GM23338 (cell line): ENCODE measurements at regions not wholly inside any gene's neighbourhood (a gene's known extent, or its start where the extent isn't known, plus 50 kb on each side); places are given as distances from the start of the nearest gene placed in this dataset.

Experiments
- ATAC-seq: fragments of 200-7000 bp; cut with Tn5 transposase; 3 replicates; pipeline ENCODE4 v1.9.1; 2020
- DNase-seq: peaks from one replicate; pipeline ENCODE4 v3.0.0-alpha.2; 2015; ENCODE audit warnings: low spot score
- H2AFZ ChIP-seq: fragments of 200-600 bp; sonication (generic); 2 replicates; pipeline ENCODE4 v1.8.0; 2016; ENCODE audit warnings: antibody characterized with exemption, mild to moderate bottlenecking, moderate library complexity
- H3F3A ChIP-seq: fragments of 200-600 bp; sonication (generic); replicated peaks from 2 replicates; pipeline ENCODE4 v1.8.0; 2017; ENCODE audit warnings: antibody characterized with exemption, mixed run types, low read depth
- H3K27ac ChIP-seq: fragments of 200-600 bp; sonication (generic); 2 replicates; pipeline ENCODE4 v1.6.1; 2016; ENCODE audit warnings: low read depth
- H3K27me3 ChIP-seq: fragments of 200-600 bp; sonication (generic); 2 replicates; pipeline ENCODE4 v1.8.0; 2016; ENCODE audit warnings: mild to moderate bottlenecking, mixed run types, moderate library complexity; ENCODE audit not compliant: insufficient read depth
- H3K36me3 ChIP-seq: fragments of 200-600 bp; sonication (generic); 2 replicates; pipeline ENCODE4 v1.8.0; 2016; ENCODE audit warnings: mild to moderate bottlenecking; ENCODE audit not compliant: insufficient read depth
- H3K4me1 ChIP-seq: fragments of 200-600 bp; sonication (generic); 2 replicates; pipeline ENCODE4 v1.8.0; 2016; ENCODE audit warnings: mild to moderate bottlenecking, moderate library complexity; ENCODE audit not compliant: insufficient read depth
- H3K4me2 ChIP-seq: fragments of 200-600 bp; sonication (generic); 2 replicates; pipeline ENCODE4 v1.7.1; 2017; ENCODE audit warnings: mixed run types
- H3K4me3 ChIP-seq: fragments of 200-600 bp; sonication (generic); 2 replicates; pipeline ENCODE4 v1.6.1; 2016; ENCODE audit warnings: mixed run types
- H3K79me2 ChIP-seq: fragments of 200-600 bp; sonication (generic); replicated peaks from 2 replicates; pipeline ENCODE4 v1.8.0; 2017; ENCODE audit warnings: mild to moderate bottlenecking; ENCODE audit not compliant: insufficient read depth
- H3K9me2 ChIP-seq: fragments of 200-600 bp; sonication (generic); 2 replicates; pipeline ENCODE4 v1.8.0; 2017; ENCODE audit not compliant: insufficient read depth
- H4K20me1 ChIP-seq: fragments of 200-600 bp; sonication (generic); replicated peaks from 2 replicates; pipeline ENCODE4 v1.8.0; 2017; ENCODE audit warnings: mild to moderate bottlenecking; ENCODE audit not compliant: insufficient read depth
- H3K27ac Mint-ChIP-seq: 2 replicates; pipeline ENCODE4 v1.8.0; 2020; ENCODE audit warnings: inconsistent platforms, mild to moderate bottlenecking, moderate library complexity, mixed read lengths
- H3K27me3 Mint-ChIP-seq: 3 replicates; pipeline ENCODE4 v1.8.0; 2022; ENCODE audit warnings: low read depth, mild to moderate bottlenecking, moderate library complexity, mixed read lengths, inconsistent platforms; ENCODE audit not compliant: insufficient read depth, poor library complexity
- H3K36me3 Mint-ChIP-seq: 3 replicates; pipeline ENCODE4 v1.8.0; 2021; ENCODE audit warnings: low read depth, mild to moderate bottlenecking, inconsistent platforms, moderate library complexity, mixed read lengths
- H3K4me1 Mint-ChIP-seq: 3 replicates; pipeline ENCODE4 v1.8.0; 2020; ENCODE audit warnings: mild to moderate bottlenecking, inconsistent platforms, mixed read lengths
- H3K4me3 Mint-ChIP-seq: 3 replicates; pipeline ENCODE4 v1.8.0; 2021; ENCODE audit warnings: moderate library complexity, mild to moderate bottlenecking, inconsistent platforms, mixed read lengths
- H3K9me3 Mint-ChIP-seq: 3 replicates; pipeline ENCODE4 v1.8.0; 2020; ENCODE audit warnings: moderate library complexity, mild to moderate bottlenecking, inconsistent platforms, mixed read lengths
- CREB1 ChIP-seq: fragments of 250-450 bp; sonication (Bioruptor Pico); IDR thresholded peaks from 2 replicates; pipeline ENCODE4 v1.5.0; 2020; ENCODE audit warnings: low read depth, mild to moderate bottlenecking, moderate library complexity
- JUNB ChIP-seq: IDR thresholded peaks from one replicate; pipeline ENCODE4 v1.6.1; 2016; ENCODE audit warnings: antibody characterized with exemption; ENCODE audit not compliant: unreplicated experiment
- NANOG ChIP-seq: IDR thresholded peaks from 2 replicates; pipeline ENCODE4 v1.6.1; 2016; ENCODE audit warnings: antibody characterized with exemption, borderline replicate concordance
- POLR2AphosphoS5 ChIP-seq: IDR thresholded peaks from 2 replicates; pipeline ENCODE4 v1.6.1; 2016; ENCODE audit warnings: antibody characterized with exemption, low read depth
- STAT1 ChIP-seq: IDR thresholded peaks from one replicate; pipeline ENCODE4 v1.6.1; 2016; ENCODE audit warnings: antibody characterized with exemption; ENCODE audit not compliant: unreplicated experiment
- ZNF114 ChIP-seq: fragments of 250-450 bp; sonication (Bioruptor Pico); IDR thresholded peaks from 2 replicates; pipeline ENCODE4 v1.5.0; 2020; ENCODE audit warnings: mild to moderate bottlenecking, moderate library complexity
- ZNF331 ChIP-seq: fragments of 250-450 bp; sonication (Bioruptor Pico); IDR thresholded peaks from 2 replicates; pipeline ENCODE4 v1.5.0; 2020; ENCODE audit warnings: low read depth, mild to moderate bottlenecking, moderate library complexity
- ZNF462 ChIP-seq: fragments of 250-450 bp; sonication (Bioruptor Pico); IDR thresholded peaks from 2 replicates; pipeline ENCODE4 v1.5.0; 2020; ENCODE audit warnings: mild to moderate bottlenecking, moderate library complexity
- TF ChIP-seq, protein P1 (sequence below): IDR thresholded peaks from one replicate; pipeline ENCODE4 v1.6.1; 2018; ENCODE audit warnings: antibody characterized with exemption; ENCODE audit not compliant: unreplicated experiment
- TF ChIP-seq, protein P2 (sequence below), 2 experiments: fragments of 200-600 bp in 1 of 2; sonication (generic) in 1 of 2; conservative IDR thresholded peaks; 2 replicates each; pipeline versions ENCODE4 v1.5.1 to v1.6.1; 2016 to 2017; ENCODE audit warnings: antibody characterized with exemption in 2 of 2, low read depth in 2 of 2, mild to moderate bottlenecking in 2 of 2, moderate library complexity in 1 of 2

DNA sequence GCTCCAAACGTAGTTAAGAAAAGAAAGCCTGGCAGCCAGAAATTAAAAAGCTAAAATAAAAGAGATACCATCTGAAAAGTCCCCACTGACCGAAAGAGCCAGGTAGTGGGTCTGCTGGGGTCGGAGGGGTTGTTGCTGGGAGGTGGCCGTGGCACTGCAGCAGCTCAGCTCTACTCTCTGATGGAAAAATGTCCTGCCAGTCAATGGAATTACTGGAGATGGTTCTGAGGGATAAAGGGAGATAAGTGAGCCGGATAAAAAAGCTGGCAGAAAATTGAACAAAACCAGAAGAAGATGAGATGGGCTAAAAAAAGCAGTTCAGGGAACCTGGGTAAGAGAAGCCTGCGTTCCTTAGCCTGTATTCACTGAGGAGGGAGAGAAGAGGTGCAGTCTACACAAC is 202.8 kb downstream of the SREK1 start (continued):
- TF ChIP-seq, protein P1, sequence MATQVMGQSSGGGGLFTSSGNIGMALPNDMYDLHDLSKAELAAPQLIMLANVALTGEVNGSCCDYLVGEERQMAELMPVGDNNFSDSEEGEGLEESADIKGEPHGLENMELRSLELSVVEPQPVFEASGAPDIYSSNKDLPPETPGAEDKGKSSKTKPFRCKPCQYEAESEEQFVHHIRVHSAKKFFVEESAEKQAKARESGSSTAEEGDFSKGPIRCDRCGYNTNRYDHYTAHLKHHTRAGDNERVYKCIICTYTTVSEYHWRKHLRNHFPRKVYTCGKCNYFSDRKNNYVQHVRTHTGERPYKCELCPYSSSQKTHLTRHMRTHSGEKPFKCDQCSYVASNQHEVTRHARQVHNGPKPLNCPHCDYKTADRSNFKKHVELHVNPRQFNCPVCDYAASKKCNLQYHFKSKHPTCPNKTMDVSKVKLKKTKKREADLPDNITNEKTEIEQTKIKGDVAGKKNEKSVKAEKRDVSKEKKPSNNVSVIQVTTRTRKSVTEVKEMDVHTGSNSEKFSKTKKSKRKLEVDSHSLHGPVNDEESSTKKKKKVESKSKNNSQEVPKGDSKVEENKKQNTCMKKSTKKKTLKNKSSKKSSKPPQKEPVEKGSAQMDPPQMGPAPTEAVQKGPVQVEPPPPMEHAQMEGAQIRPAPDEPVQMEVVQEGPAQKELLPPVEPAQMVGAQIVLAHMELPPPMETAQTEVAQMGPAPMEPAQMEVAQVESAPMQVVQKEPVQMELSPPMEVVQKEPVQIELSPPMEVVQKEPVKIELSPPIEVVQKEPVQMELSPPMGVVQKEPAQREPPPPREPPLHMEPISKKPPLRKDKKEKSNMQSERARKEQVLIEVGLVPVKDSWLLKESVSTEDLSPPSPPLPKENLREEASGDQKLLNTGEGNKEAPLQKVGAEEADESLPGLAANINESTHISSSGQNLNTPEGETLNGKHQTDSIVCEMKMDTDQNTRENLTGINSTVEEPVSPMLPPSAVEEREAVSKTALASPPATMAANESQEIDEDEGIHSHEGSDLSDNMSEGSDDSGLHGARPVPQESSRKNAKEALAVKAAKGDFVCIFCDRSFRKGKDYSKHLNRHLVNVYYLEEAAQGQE = no peak
- TF ChIP-seq, protein P2, sequence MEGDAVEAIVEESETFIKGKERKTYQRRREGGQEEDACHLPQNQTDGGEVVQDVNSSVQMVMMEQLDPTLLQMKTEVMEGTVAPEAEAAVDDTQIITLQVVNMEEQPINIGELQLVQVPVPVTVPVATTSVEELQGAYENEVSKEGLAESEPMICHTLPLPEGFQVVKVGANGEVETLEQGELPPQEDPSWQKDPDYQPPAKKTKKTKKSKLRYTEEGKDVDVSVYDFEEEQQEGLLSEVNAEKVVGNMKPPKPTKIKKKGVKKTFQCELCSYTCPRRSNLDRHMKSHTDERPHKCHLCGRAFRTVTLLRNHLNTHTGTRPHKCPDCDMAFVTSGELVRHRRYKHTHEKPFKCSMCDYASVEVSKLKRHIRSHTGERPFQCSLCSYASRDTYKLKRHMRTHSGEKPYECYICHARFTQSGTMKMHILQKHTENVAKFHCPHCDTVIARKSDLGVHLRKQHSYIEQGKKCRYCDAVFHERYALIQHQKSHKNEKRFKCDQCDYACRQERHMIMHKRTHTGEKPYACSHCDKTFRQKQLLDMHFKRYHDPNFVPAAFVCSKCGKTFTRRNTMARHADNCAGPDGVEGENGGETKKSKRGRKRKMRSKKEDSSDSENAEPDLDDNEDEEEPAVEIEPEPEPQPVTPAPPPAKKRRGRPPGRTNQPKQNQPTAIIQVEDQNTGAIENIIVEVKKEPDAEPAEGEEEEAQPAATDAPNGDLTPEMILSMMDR (conservative IDR thresholded peaks at IDR 0.05; ENCODE audit: low read depth in 2 of 2) = no peak
- TF ChIP-seq NANOG = no peak

DNA sequence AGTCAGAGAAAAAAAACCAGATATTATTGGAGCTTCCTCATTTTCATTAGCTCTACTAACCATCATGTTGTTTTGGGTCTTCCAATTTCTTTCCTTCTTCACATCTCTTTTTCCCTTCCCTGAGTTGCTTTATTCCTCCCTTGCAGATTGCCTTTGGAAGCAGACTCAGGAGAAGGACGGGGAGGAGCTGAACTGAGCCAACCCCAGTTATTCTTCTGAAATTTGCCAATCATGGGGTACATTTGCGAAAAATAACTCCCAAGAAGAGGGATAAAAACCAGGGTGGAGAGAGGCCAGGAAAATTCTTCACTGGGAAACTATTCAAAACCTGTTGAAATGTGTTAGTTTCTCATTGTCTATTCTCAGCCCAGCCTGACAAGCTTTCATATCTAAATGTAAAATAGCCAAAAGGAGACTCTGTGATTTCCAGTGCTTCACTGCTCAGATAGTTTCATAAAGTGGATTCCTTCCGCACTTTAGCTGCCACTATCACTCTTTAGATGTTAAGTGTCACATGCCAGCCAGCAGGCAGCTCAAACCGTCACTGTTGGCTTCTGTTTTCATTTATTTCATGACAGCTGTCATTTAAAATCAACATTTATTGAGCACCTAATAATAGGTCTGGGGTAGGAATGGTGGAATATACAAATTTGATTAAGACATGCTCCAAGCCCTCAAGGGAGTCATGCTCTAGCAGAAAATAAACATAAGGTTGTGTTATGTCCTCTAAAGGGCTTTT is 204.5 kb downstream of the SREK1 start:
- Histone ChIP-seq H3K4me3 (no peak overlapping the region), H3K4me1 (no peaks in the 10 kb centered on the region), H3K36me3 (no peaks in the 10 kb centered on the region), H3F3A (no peaks in the 10 kb centered on the region), H3K79me2 (no peaks in the 10 kb centered on the region), H3K27ac (no peak overlapping the region), H3K27me3 (no peaks in the 10 kb centered on the region), H4K20me1 (no peaks in the 10 kb centered on the region), H3K9me2 (peaks cover 8% of the 10 kb centered on the region), H2AFZ (no peak overlapping the region), H3K4me2 (no peak overlapping the region)
- no peaks in the 10 kb centered on the region for H3K9me3 Mint-ChIP-seq
- DNase-seq (no peak), ATAC-seq (no peak)
- H3K27me3 Mint-ChIP-seq = peaks cover 4% of the 10 kb centered on the region
- H3K4me1 Mint-ChIP-seq = peaks cover 9% of the 10 kb centered on the region
- no peak overlapping the region for H3K27ac Mint-ChIP-seq
- no peaks in the 10 kb centered on the region for H3K36me3 Mint-ChIP-seq
- H3K4me3 Mint-ChIP-seq = no peak overlapping the region
- TF ChIP-seq JUNB (no peak), POLR2AphosphoS5 (no peak), STAT1 (no peak), ZNF462 (no peak), CREB1 (CRISPR knock-in tag) (no peak), ZNF331 (CRISPR knock-in tag) (no peak), ZNF114 (no peak), NANOG (no peak)
- TF ChIP-seq, protein P2 (conservative IDR thresholded peaks at IDR 0.05; ENCODE audit: low read depth in 2 of 2) = no peak
